Smooth muscle cell (in vitro differentiated cells): ENCODE measurements at regions not wholly inside any gene's neighbourhood (a gene's known extent, or its start where the extent isn't known, plus 50 kb on each side); places are given as distances from the start of the nearest gene placed in this dataset.

Experiments
- DNase-seq: peaks from one replicate; lab custom pipeline; 2025; ENCODE audit not compliant: unreplicated experiment; lab: John Stamatoyannopoulos, UW
- H2AFZ ChIP-seq: fragments of 200-600 bp; sonication (generic); 2 replicates; pipeline ENCODE4 v1.6.0; 2016; ENCODE audit warnings: antibody characterized with exemption, low read depth, mild to moderate bottlenecking
- H3F3A ChIP-seq: fragments of 200-600 bp; sonication (generic); 2 replicates; pipeline ENCODE4 v1.6.0; 2017; ENCODE audit warnings: antibody characterized with exemption, low read depth
- H3K27ac ChIP-seq: fragments of 200-600 bp; sonication (generic); 2 replicates; pipeline ENCODE4 v1.5.1; 2016; ENCODE audit warnings: low read depth, mild to moderate bottlenecking
- H3K27me3 ChIP-seq: fragments of 200-600 bp; sonication (generic); 2 replicates; pipeline ENCODE4 v1.6.1; 2016; ENCODE audit warnings: low read depth, mild to moderate bottlenecking
- H3K36me3 ChIP-seq: fragments of 200-600 bp; sonication (generic); 2 replicates; pipeline ENCODE4 v1.5.1; 2016; ENCODE audit warnings: low read depth
- H3K4me1 ChIP-seq: fragments of 200-600 bp; sonication (generic); 2 replicates; pipeline ENCODE4 v1.5.1; 2016; ENCODE audit warnings: low read depth
- H3K4me2 ChIP-seq: fragments of 200-600 bp; sonication (generic); 2 replicates; pipeline ENCODE4 v1.6.0; 2016; ENCODE audit warnings: mild to moderate bottlenecking
- H3K4me3 ChIP-seq: fragments of 200-600 bp; sonication (generic); 2 replicates; pipeline ENCODE4 v1.5.1; 2016; ENCODE audit warnings: mild to moderate bottlenecking
- H3K79me2 ChIP-seq: fragments of 200-600 bp; sonication (generic); 2 replicates; pipeline ENCODE4 v1.6.0; 2016; ENCODE audit warnings: low read depth, mild to moderate bottlenecking
- H3K9ac ChIP-seq: fragments of 200-600 bp; sonication (generic); 2 replicates; pipeline ENCODE4 v1.6.0; 2016; ENCODE audit warnings: low read depth
- H3K9me3 ChIP-seq: fragments of 200-600 bp; sonication (generic); replicated peaks from 2 replicates; pipeline ENCODE4 v1.5.1; 2016; ENCODE audit warnings: low read depth
- H4K20me1 ChIP-seq: fragments of 200-600 bp; sonication (generic); 2 replicates; pipeline ENCODE4 v1.6.0; 2016; ENCODE audit warnings: low read depth
- WGBS: methylation state at CpG from one replicate; pipeline ENCODE4 v1.1.7; 2016; ENCODE audit warnings: low lambda C conversion rate; 5-methylcytosine and 5-hydroxymethylcytosine counted together
- TF ChIP-seq, protein P1 (sequence below): fragments of 200-600 bp; sonication (generic); IDR thresholded peaks from 2 replicates; pipeline ENCODE4 v1.5.1; 2017; ENCODE audit warnings: borderline replicate concordance, mild to moderate bottlenecking, antibody characterized with exemption; ENCODE audit not compliant: insufficient read depth, poor library complexity, severe bottlenecking

DNA sequence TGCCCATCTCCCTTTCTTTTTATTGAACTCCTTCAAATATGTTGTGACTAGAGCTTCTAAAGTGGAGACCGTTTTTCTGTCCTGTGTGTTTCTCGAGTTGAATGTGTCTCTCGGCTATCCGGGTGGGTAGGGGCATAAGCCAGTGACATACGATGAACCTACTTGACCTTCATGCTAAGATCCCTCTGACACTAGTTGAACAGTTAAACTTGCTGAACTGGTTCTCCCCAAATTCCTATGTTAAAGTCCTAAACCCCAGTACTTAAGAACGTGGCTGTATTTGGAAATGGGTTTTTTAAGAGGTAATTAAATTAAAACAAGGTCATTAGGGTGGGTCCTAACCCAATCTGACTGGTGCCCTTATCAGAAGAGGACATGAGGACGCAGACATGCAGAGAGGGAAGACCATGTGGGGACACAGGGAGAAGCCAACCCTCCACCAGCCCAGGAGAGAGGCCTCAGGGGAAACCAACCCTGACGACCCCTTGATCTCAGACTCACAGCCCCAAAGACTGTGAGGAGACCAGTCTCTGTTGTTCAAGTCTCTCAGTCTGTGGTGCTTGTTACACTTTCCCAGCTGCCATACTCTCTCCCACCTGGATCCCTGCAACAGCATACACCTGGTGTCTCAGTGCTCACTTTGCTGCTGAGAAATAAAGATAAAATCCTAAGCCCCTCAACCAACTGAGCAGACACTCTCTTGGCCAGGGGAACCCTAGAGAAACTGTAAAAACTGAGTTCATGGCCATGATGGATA lies 208.4 kb downstream of the MYLK4 start:
- Histone ChIP-seq H3K9ac (no peak overlapping the region), H3K27ac (no peak overlapping the region), H2AFZ (no peak overlapping the region), H3K36me3 (no peaks in the 10 kb centered on the region), H4K20me1 (no peaks in the 10 kb centered on the region), H3K4me2 (peak overlapping the region; percentile 7), H3K79me2 (no peaks in the 10 kb centered on the region), H3K27me3 (no peaks in the 10 kb centered on the region), H3K4me3 (no peak overlapping the region), H3K4me1 (no peaks in the 10 kb centered on the region), H3F3A (no peaks in the 10 kb centered on the region), H3K9me3 (no peaks in the 10 kb centered on the region)
- no peak for DNase-seq
- TF ChIP-seq, protein P1, sequence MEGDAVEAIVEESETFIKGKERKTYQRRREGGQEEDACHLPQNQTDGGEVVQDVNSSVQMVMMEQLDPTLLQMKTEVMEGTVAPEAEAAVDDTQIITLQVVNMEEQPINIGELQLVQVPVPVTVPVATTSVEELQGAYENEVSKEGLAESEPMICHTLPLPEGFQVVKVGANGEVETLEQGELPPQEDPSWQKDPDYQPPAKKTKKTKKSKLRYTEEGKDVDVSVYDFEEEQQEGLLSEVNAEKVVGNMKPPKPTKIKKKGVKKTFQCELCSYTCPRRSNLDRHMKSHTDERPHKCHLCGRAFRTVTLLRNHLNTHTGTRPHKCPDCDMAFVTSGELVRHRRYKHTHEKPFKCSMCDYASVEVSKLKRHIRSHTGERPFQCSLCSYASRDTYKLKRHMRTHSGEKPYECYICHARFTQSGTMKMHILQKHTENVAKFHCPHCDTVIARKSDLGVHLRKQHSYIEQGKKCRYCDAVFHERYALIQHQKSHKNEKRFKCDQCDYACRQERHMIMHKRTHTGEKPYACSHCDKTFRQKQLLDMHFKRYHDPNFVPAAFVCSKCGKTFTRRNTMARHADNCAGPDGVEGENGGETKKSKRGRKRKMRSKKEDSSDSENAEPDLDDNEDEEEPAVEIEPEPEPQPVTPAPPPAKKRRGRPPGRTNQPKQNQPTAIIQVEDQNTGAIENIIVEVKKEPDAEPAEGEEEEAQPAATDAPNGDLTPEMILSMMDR: no peak
- WGBS: 79% methylated on average over 8 of the region's 8 CpGs

DNA sequence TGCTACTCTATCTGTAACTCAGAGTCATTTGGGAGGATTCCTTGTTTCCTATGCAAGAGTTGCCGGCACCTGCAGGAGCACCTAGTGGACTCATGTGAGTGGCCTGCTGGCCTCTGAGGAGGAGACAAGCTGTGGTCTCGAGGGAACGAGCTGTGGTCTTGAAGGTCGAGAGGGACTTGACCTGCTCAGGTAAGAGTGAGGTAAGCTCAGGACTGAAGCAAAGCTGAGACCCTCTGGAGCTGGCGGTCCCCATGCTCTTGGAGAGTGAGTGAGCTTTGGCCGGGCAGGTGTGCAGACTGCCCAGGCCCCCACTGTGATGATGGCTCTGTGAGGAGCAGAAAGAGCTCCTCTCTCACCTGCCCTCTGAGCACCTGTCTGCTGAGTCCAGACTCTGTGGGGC lies 214.3 kb downstream of the MYLK4 start:
- H4K20me1 ChIP-seq: no peaks in the 10 kb centered on the region
- TF ChIP-seq, protein P1: no peak
- no peak for DNase-seq

DNA sequence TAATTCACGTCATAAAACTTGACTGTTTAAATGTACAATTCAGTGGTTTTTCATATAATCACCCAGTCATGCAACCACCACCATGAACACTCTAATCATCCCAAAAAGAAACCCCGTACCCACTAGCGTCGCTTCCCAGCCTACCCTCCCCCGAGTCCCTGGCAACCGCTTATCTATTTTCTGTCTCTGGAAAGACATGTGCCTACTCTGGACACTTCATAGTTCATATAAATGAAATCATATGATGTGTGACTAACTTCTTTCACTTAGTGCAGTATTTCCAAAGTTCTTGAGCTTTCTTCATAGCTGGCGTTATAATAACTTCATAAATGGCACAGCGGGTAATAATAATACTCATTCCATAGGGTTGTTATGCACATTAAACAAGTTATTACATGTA lies 215.2 kb downstream of the MYLK4 start:
- TF ChIP-seq, protein P1: no peak
- peaks cover 3% of the 10 kb centered on the region for H3F3A ChIP-seq
- H4K20me1 ChIP-seq: no peaks in the 10 kb centered on the region
- no peak overlapping the region for H3K9ac ChIP-seq
- H3K27ac ChIP-seq: no peak overlapping the region
- no peak for DNase-seq
- H3K4me2 ChIP-seq: peak overlapping the region; percentile 26
- H3K36me3 ChIP-seq: no peaks in the 10 kb centered on the region
- H3K9me3 ChIP-seq: no peaks in the 10 kb centered on the region
- H2AFZ ChIP-seq: no peak overlapping the region
- WGBS: 74% methylated on average over 8 of the region's 8 CpGs
- H3K79me2 ChIP-seq: no peaks in the 10 kb centered on the region
- no peaks in the 10 kb centered on the region for H3K4me1 ChIP-seq
- H3K27me3 ChIP-seq: no peaks in the 10 kb centered on the region
- H3K4me3 ChIP-seq: no peak overlapping the region

More for the DNA sequence above, 214.3 kb downstream of the MYLK4 start:
- H3K27ac ChIP-seq: no peak overlapping the region
- no peak overlapping the region for H2AFZ ChIP-seq
- peaks cover 3% of the 10 kb centered on the region for H3F3A ChIP-seq
- no peaks in the 10 kb centered on the region for H3K27me3 ChIP-seq
- H3K4me2 ChIP-seq: no peak overlapping the region
- no peaks in the 10 kb centered on the region for H3K4me1 ChIP-seq
- no peak overlapping the region for H3K4me3 ChIP-seq
- no peak overlapping the region for H3K9ac ChIP-seq
- WGBS: 74% methylated on average over 6 of the region's 6 CpGs
- H3K79me2 ChIP-seq: no peaks in the 10 kb centered on the region
- no peaks in the 10 kb centered on the region for H3K9me3 ChIP-seq
- no peaks in the 10 kb centered on the region for H3K36me3 ChIP-seq

DNA sequence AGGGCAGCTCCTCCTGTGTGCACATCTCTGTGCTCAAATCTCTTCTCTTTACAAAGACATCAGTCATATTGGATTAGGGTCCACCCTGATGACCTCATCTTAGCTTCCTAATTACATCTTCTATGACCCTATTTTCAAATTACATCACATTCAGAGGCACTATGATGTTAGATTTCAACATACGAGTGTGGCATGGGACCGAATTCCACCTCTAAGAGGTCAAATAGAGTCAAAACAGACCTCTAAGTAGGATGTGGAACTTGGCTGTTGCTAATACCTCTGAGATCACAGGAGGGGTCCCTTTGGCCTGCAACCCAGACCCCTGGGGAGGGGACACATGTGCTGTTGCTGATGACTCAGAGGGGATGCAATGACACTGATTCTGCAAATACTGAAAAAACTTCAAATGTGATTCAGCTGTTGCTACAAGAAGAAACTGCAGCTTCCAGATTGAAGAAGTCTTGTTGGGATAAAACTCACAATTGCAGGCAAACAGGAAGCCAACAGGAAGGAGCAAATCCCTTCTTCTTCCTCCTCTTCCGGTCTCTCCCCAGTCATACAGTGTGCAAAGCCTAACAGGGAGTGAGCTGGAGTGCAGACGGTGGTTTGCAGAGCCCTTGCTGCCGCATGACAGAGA lies 216.2 kb downstream of the MYLK4 start:
- TF ChIP-seq, protein P1: no peak
- H3K27me3 ChIP-seq: no peaks in the 10 kb centered on the region
- H3K79me2 ChIP-seq: no peaks in the 10 kb centered on the region
- peak overlapping the region; percentile 9 for H2AFZ ChIP-seq
- WGBS: 47% methylated on average over 5 of the region's 5 CpGs
- DNase-seq: no peak
- no peaks in the 10 kb centered on the region for H3K36me3 ChIP-seq
- no peaks in the 10 kb centered on the region for H3K4me1 ChIP-seq
- no peak overlapping the region for H3K4me3 ChIP-seq
- no peak overlapping the region for H3K9ac ChIP-seq
- H3F3A ChIP-seq: peaks cover 3% of the 10 kb centered on the region
- H4K20me1 ChIP-seq: no peaks in the 10 kb centered on the region
- H3K4me2 ChIP-seq: peak overlapping the region; percentile 26
- no peak overlapping the region for H3K27ac ChIP-seq
- no peaks in the 10 kb centered on the region for H3K9me3 ChIP-seq
